ENCODE measurements at regions not wholly inside any gene's neighbourhood (a gene's known extent, or its start where the extent isn't known, plus 50 kb on each side); places are given as distances from the start of the nearest gene placed in this dataset.

DNA sequence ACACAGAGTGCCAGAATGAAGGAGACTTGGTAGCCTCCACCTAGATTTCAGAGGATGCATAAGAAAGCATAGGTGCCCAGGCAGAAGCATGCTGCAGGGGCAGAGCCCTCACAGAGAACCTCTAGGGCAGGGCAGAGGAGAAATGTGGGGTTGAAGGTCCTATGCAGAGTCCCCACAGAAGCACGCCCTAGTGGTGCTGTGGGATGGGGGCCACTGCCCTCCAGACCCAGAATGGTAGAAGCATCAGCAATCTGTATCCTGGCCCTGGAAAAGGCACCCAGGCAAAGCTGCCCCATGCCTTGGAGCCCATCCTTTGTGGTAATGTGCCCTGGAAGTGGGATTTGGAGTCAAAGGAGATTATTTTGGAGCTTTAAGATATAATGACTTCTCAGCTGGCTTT is 992.9 kb upstream of the PABPC4L start:
- H3K4me3 ChIP-seq (replicated peaks; ENCODE audit: low read depth, low read length) = no peak overlapping the region
- no peak for TF ChIP-seq CTCF (IDR thresholded peaks at IDR 0.05; ENCODE audit: low read depth, low read length, missing control alignments)
- no peak for DNase-seq (ENCODE audit: extremely low read depth, low read depth)

DNA sequence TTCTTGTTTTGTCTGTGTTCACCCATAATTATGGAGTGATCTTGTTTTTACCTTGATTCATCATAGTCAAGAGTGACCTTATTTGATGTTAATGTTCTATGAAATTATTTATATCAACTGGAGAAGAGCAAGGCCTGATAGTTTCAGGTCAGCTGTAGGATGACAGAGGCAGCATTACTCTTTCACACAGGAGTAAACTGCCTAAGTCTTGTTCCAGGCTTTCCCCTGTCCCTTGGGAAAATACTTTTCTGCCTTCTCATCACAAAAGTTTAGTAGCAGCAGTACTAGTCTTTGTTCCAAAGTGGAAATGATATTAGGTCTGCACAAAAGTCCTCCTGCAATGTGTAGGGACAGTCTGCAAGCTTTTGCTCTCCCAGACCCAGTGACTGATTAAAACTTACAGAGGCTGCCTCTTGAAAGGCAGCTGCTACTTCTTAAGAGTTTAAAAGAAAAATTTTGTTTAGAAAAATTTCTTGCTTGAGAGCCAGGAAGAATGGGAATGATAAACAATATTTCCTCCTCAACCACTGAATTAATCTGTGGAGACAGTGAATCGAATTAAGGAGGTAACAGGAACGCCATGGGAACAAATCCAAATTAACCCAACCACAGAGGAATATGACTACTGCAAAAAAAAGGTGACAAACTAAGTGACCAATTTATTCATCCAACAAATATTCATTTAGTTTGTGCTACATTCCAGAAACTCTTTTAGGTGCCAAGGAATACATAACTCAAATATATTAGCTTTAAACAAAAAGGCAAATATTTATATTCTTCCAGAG is 991.4 kb upstream of the PABPC4L start:
- H3K4me3 ChIP-seq (replicated peaks; ENCODE audit: low read depth, low read length) = no peak overlapping the region
- no peak for TF ChIP-seq CTCF (IDR thresholded peaks at IDR 0.05; ENCODE audit: low read depth, low read length, missing control alignments)
- no peak for DNase-seq (ENCODE audit: extremely low read depth, low read depth)

DNA sequence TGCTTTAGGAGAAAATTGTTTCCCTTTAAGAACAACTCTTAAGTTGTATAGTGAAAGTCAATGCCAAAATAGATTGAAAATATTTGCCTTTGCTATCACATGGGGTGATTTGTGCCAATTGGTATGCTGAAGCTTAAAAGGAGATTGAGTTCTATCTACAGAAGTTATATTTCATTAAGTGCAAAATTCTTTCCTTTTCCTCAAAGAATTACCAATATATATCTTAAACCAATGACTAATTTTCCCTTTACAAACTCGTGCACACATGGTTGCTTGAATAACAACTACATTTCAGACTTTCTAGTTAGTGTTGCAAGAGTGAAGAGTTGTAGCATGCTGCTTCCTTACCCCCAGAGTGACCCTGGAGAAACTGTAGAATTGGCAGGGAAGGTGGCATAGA is 990.0 kb upstream of the PABPC4L start:
- DNase-seq (ENCODE audit: extremely low read depth, low read depth) = no peak
- H3K4me3 ChIP-seq (replicated peaks; ENCODE audit: low read depth, low read length) = no peak overlapping the region
- TF ChIP-seq CTCF (IDR thresholded peaks at IDR 0.05; ENCODE audit: low read depth, low read length, missing control alignments) = no peak

DNA sequence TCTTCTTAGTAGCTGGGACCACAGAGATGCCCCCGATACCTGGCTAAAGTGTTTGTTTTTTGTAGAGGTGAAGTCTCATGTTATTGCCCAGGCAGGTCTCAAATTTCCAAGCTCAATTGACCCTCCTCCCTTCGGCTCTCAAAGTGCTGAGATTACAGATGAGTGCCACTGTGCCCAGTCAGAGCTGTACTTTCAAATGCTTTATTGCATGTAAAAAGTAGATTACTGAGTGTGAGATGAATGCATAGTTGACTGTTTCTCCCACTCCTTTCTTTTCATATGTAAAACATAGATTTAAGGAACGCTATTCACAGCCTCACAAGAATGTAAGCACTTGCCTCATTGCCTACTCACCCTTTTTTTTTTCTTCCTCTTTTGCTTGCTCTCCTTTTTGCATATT is 984.4 kb upstream of the PABPC4L start:
- H3K4me3 ChIP-seq (replicated peaks; ENCODE audit: low read depth, low read length) = no peak overlapping the region
- no peak for TF ChIP-seq CTCF (IDR thresholded peaks at IDR 0.05; ENCODE audit: low read depth, low read length, missing control alignments)
- DNase-seq (ENCODE audit: extremely low read depth, low read depth) = no peak

DNA sequence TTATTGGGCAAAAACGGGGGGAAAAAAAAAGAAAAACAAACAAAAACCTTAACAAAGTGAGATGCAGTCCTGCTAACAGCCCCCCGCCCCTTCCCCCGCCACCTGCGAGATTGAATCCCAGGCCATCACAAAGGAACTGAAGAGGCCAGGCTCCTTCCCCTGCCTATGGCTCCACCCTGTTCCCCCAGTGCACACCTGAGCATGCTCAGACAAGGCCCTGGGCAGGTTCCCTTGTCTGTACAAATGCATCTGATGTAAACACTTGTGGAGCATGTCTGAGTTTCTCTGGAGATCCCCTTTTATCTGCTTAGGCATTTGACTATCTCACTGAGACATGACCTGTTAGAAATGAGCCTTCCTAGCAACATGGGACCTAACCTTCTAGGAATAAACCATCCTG is 983.7 kb upstream of the PABPC4L start:
- H3K4me3 ChIP-seq (replicated peaks; ENCODE audit: low read depth, low read length) = no peak overlapping the region
- TF ChIP-seq CTCF (IDR thresholded peaks at IDR 0.05; ENCODE audit: low read depth, low read length, missing control alignments) = no peak
- DNase-seq (ENCODE audit: extremely low read depth, low read depth) = no peak

DNA sequence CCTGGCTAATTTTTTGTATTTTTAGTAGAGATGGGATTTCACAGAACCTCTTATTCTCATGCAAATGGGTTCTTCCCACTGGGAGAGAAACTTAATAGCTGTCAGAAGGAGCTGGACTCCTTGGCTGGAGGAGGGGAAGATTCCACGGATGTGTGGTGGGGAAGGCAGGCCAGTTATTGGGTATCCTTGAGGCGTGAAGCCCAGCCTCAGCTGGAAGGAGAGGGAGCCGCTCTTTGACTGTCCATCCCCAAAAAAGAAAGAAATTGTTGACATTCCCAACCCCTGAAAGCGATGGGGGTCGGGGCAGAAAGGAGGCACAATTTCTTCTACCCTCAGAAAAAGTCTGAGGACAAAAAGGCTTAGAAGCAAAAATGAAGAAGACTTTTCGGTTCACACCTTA is 983.1 kb upstream of the PABPC4L start:
- no peak for TF ChIP-seq CTCF (IDR thresholded peaks at IDR 0.05; ENCODE audit: low read depth, low read length, missing control alignments)
- H3K4me3 ChIP-seq (replicated peaks; ENCODE audit: low read depth, low read length) = no peak overlapping the region
- no peak for DNase-seq (ENCODE audit: extremely low read depth, low read depth)

GRCh38 chr4:135177321-135177720 is 975.7 kb upstream of the PABPC4L start:
- DNase-seq (ENCODE audit: extremely low read depth, low read depth) = no peak
- H3K4me3 ChIP-seq (replicated peaks; ENCODE audit: low read depth, low read length) = no peak overlapping the region
- no peak for TF ChIP-seq CTCF (IDR thresholded peaks at IDR 0.05; ENCODE audit: low read depth, low read length, missing control alignments)

All from HFF-Myc (cell line).